ENCODE measurements at regions not wholly inside any gene's neighbourhood (a gene's known extent, or its start where the extent isn't known, plus 50 kb on each side); places are given as distances from the start of the nearest gene placed in this dataset.

DNA sequence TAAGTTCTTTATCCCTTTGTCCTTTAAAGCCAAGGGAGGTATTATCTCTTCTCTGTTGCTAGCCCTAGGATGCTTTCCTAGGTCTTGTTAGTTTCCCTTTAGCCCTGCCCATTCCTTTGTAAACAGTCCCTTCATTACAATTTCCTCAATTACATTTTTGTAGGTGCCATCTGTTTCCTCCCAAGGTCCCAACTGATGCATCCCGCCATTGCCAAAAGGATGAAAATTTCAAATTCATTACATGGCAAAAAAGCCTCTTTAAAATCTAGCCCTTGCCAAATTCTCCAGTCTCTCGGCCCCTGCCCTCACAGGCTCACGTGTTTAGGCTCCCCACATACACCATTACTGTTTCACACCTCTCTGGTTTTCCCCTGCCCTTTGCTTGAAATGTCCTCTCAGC, 151.9 kb upstream of the C1orf87 start:
- intact Hi-C loops (cut with micrococcal nuclease; ENCODE audit: unreplicated experiment) = no loop called here
- Histone ChIP-seq H3K4me3 (no peak overlapping the region), H3K27ac (no peak overlapping the region), H3K79me2 (ENCODE audit: low read depth) (no peaks in the 10 kb centered on the region), H3K27me3 (ENCODE audit: insufficient read depth, low read depth) (no peaks in the 10 kb centered on the region), H4K20me1 (ENCODE audit: insufficient read depth) (no peaks in the 10 kb centered on the region), H3K4me2 (no peak overlapping the region), H3K36me3 (ENCODE audit: low read depth) (no peaks in the 10 kb centered on the region), H3K9me2 (ENCODE audit: insufficient read depth) (no peaks in the 10 kb centered on the region), H2AFZ (no peak overlapping the region), H3F3A (ENCODE audit: insufficient read depth, low read depth) (no peaks in the 10 kb centered on the region), H3K9me3 (ENCODE audit: insufficient read depth, low read depth) (peaks cover 6% of the 10 kb centered on the region; the same call in 1 of the 2 replicates), H3K4me1 (replicated peaks; ENCODE audit: insufficient read depth) (peaks cover 22% of the 10 kb centered on the region)
- TF ChIP-seq EZH2 (IDR thresholded peaks at IDR 0.05; ENCODE audit: low read depth) = no peak
- TF ChIP-seq, protein P1, sequence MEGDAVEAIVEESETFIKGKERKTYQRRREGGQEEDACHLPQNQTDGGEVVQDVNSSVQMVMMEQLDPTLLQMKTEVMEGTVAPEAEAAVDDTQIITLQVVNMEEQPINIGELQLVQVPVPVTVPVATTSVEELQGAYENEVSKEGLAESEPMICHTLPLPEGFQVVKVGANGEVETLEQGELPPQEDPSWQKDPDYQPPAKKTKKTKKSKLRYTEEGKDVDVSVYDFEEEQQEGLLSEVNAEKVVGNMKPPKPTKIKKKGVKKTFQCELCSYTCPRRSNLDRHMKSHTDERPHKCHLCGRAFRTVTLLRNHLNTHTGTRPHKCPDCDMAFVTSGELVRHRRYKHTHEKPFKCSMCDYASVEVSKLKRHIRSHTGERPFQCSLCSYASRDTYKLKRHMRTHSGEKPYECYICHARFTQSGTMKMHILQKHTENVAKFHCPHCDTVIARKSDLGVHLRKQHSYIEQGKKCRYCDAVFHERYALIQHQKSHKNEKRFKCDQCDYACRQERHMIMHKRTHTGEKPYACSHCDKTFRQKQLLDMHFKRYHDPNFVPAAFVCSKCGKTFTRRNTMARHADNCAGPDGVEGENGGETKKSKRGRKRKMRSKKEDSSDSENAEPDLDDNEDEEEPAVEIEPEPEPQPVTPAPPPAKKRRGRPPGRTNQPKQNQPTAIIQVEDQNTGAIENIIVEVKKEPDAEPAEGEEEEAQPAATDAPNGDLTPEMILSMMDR (conservative IDR thresholded peaks at IDR 0.05) = no peak
- no TSS peak for BruUV-seq (replicated peaks)
- DNase-seq = no peak
- CTCF ChIA-PET = no interaction called here
- POLR2A ChIA-PET (ENCODE audit: unreplicated experiment) = no interaction called here

DNA sequence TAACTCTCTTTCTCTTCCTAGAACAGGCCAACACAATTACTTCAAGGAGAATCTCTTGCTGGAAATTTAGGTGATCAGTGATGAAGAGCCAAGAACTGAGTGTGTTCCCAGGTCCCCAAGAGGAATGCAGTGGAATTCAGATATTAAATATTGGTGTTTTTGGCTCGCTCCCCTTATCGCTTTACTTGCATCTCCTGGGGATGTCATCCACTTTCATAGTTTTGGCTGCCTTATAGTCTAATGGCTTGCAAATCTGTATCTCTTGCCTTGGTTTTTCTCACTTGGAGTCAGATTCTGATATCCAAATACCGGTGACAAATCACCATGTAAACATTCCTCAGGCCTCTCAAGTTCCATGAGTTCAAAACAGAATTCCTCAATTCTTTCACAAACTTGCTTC, 151.0 kb upstream of the C1orf87 start:
- Histone ChIP-seq H3K4me2 (no peak overlapping the region), H3K9me3 (ENCODE audit: insufficient read depth, low read depth) (peaks cover 6% of the 10 kb centered on the region; the same call in 1 of the 2 replicates), H3K4me1 (replicated peaks; ENCODE audit: insufficient read depth) (peaks cover 22% of the 10 kb centered on the region), H2AFZ (no peak overlapping the region), H3K36me3 (ENCODE audit: low read depth) (no peaks in the 10 kb centered on the region), H3F3A (ENCODE audit: insufficient read depth, low read depth) (no peaks in the 10 kb centered on the region), H3K27me3 (ENCODE audit: insufficient read depth, low read depth) (no peaks in the 10 kb centered on the region), H3K27ac (no peak overlapping the region), H4K20me1 (ENCODE audit: insufficient read depth) (no peaks in the 10 kb centered on the region), H3K9me2 (ENCODE audit: insufficient read depth) (no peaks in the 10 kb centered on the region), H3K4me3 (no peak overlapping the region), H3K79me2 (ENCODE audit: low read depth) (no peaks in the 10 kb centered on the region)
- ChIA-PET POLR2A (ENCODE audit: unreplicated experiment) (no interaction called here), CTCF (interaction anchor here (0.6 kb wide), 1 partner anchor 681 kb away, joined by 3 read pairs; no protein-coding TSS in a partner anchor)
- DNase-seq = no peak
- BruUV-seq (replicated peaks) = no TSS peak
- no peak for TF ChIP-seq EZH2 (IDR thresholded peaks at IDR 0.05; ENCODE audit: low read depth)
- TF ChIP-seq, protein P1 (conservative IDR thresholded peaks at IDR 0.05) = no peak
- intact Hi-C loops (cut with micrococcal nuclease; ENCODE audit: unreplicated experiment) = no loop called here

DNA sequence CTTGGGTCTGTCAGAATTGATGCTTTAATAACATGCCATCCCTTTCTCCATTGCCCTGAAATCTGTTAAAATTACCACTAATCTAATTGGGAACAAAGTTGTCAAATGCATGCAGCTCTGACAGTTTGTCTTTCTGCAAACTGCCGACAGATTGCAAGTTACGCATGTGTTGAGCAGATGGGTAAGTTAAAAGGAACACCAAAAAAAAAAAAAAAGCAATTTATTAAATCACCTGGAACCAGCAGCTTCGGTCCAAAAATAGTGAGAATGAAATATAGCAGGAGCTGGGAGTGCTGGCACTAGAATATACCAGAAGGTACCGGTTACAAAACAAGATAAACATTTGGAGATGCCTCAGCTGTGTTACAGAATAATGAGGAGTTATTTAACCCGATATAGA, 149.6 kb upstream of the C1orf87 start:
- POLR2A ChIA-PET (ENCODE audit: unreplicated experiment) = no interaction called here
- H3K79me2 ChIP-seq (ENCODE audit: low read depth) = no peaks in the 10 kb centered on the region
- TF ChIP-seq, protein P1 (conservative IDR thresholded peaks at IDR 0.05) = no peak
- no peak for TF ChIP-seq EZH2 (IDR thresholded peaks at IDR 0.05; ENCODE audit: low read depth)

More for the DNA sequence above, 149.6 kb upstream of the C1orf87 start:
- CTCF ChIA-PET = no interaction called here
- Histone ChIP-seq H2AFZ (no peak overlapping the region), H3K36me3 (ENCODE audit: low read depth) (no peaks in the 10 kb centered on the region), H3K9me2 (ENCODE audit: insufficient read depth) (no peaks in the 10 kb centered on the region), H3K9me3 (ENCODE audit: insufficient read depth, low read depth) (no peaks in the 10 kb centered on the region), H3K4me3 (no peak overlapping the region), H3F3A (ENCODE audit: insufficient read depth, low read depth) (no peaks in the 10 kb centered on the region), H4K20me1 (ENCODE audit: insufficient read depth) (no peaks in the 10 kb centered on the region), H3K4me1 (replicated peaks; ENCODE audit: insufficient read depth) (peaks cover 19% of the 10 kb centered on the region), H3K27me3 (ENCODE audit: insufficient read depth, low read depth) (no peaks in the 10 kb centered on the region), H3K27ac (no peak overlapping the region), H3K4me2 (no peak overlapping the region)
- no peak for DNase-seq
- intact Hi-C loops (cut with micrococcal nuclease; ENCODE audit: unreplicated experiment) = no loop called here
- no TSS peak for BruUV-seq (replicated peaks)
